ENCODE measurements at regions not wholly inside any gene's neighbourhood (a gene's known extent, or its start where the extent isn't known, plus 50 kb on each side); places are given as distances from the start of the nearest gene placed in this dataset.

GRCh38 chr16:73756289-73757178, 540.1 kb upstream of the PSMD7 start:
- no peak for DNase-seq (ENCODE audit: extremely low spot score)
- no peak for TF ChIP-seq FOXM1 (IDR thresholded peaks at IDR 0.05; ENCODE audit: borderline replicate concordance)
- TF ChIP-seq LEF1 (IDR thresholded peaks at IDR 0.05; ENCODE audit: borderline replicate concordance) = no peak
- TF ChIP-seq HDGF (IDR thresholded peaks at IDR 0.05; ENCODE audit: borderline replicate concordance) = no peak
- TF ChIP-seq SUZ12 (IDR thresholded peaks at IDR 0.05) = no peak
- TF ChIP-seq SP1 (IDR thresholded peaks at IDR 0.05) = no peak
- TF ChIP-seq FOXA1 (IDR thresholded peaks at IDR 0.05) = no peak
- TF ChIP-seq L3MBTL2 (conservative IDR thresholded peaks at IDR 0.05) = no peak
- no peak for TF ChIP-seq ELF4 (IDR thresholded peaks at IDR 0.05)
- no peak for TF ChIP-seq PKNOX1 (IDR thresholded peaks at IDR 0.05)
- no peak for TF ChIP-seq TARDBP (IDR thresholded peaks at IDR 0.05)
- no peak for TF ChIP-seq NFRKB (IDR thresholded peaks at IDR 0.05)
- no peak for TF ChIP-seq BHLHE40 (IDR thresholded peaks at IDR 0.05; ENCODE audit: borderline replicate concordance)
- TF ChIP-seq CTBP1 (IDR thresholded peaks at IDR 0.05; ENCODE audit: borderline replicate concordance) = no peak
- no peak for TF ChIP-seq ZNF384 (IDR thresholded peaks at IDR 0.05)
- no peak for TF ChIP-seq FOXK2 (IDR thresholded peaks at IDR 0.05)
- TF ChIP-seq ARNT (IDR thresholded peaks at IDR 0.05) = no peak
- CTCF ChIA-PET = no interaction called here
- POLR2A ChIA-PET = no interaction called here

GRCh38 chr16:73753931-73754330, 542.7 kb upstream of the PSMD7 start:
- CTCF ChIA-PET = no interaction called here

GRCh38 chr16:73750639-73751038, 546.0 kb upstream of the PSMD7 start:
- CTCF ChIA-PET = no interaction called here
- POLR2A ChIA-PET = no interaction called here
- no peak for TF ChIP-seq ZNF384 (IDR thresholded peaks at IDR 0.05)
- no peak for TF ChIP-seq PKNOX1 (IDR thresholded peaks at IDR 0.05)
- no peak for TF ChIP-seq SP1 (IDR thresholded peaks at IDR 0.05)
- no peak for TF ChIP-seq ARNT (IDR thresholded peaks at IDR 0.05)
- DNase-seq (ENCODE audit: extremely low spot score) = peak; percentile 23

More at GRCh38 chr16:73753931-73754330, 542.7 kb upstream of the PSMD7 start:
- no peak for TF ChIP-seq HDGF (IDR thresholded peaks at IDR 0.05; ENCODE audit: borderline replicate concordance)
- TF ChIP-seq L3MBTL2 (conservative IDR thresholded peaks at IDR 0.05) = no peak
- no peak for TF ChIP-seq ARNT (IDR thresholded peaks at IDR 0.05)
- TF ChIP-seq TARDBP (IDR thresholded peaks at IDR 0.05) = no peak
- no peak for TF ChIP-seq FOXK2 (IDR thresholded peaks at IDR 0.05)
- no peak for TF ChIP-seq FOXA1 (IDR thresholded peaks at IDR 0.05)
- TF ChIP-seq CTBP1 (IDR thresholded peaks at IDR 0.05; ENCODE audit: borderline replicate concordance) = no peak
- TF ChIP-seq SUZ12 (IDR thresholded peaks at IDR 0.05) = no peak
- TF ChIP-seq ZNF384 (IDR thresholded peaks at IDR 0.05) = no peak
- no peak for TF ChIP-seq PKNOX1 (IDR thresholded peaks at IDR 0.05)
- no peak for TF ChIP-seq NFRKB (IDR thresholded peaks at IDR 0.05)
- TF ChIP-seq BHLHE40 (IDR thresholded peaks at IDR 0.05; ENCODE audit: borderline replicate concordance) = no peak
- no peak for TF ChIP-seq LEF1 (IDR thresholded peaks at IDR 0.05; ENCODE audit: borderline replicate concordance)
- TF ChIP-seq FOXM1 (IDR thresholded peaks at IDR 0.05; ENCODE audit: borderline replicate concordance) = no peak
- TF ChIP-seq ELF4 (IDR thresholded peaks at IDR 0.05) = no peak
- no peak for TF ChIP-seq SP1 (IDR thresholded peaks at IDR 0.05)
- no peak for DNase-seq (ENCODE audit: extremely low spot score)
- POLR2A ChIA-PET = no interaction called here

GRCh38 chr16:73747328-73747727, 549.3 kb upstream of the PSMD7 start:
- ChIA-PET CTCF (no interaction called here), POLR2A (no interaction called here)
- no peak for DNase-seq (ENCODE audit: extremely low spot score)
- TF ChIP-seq HDGF (IDR thresholded peaks at IDR 0.05; ENCODE audit: borderline replicate concordance) = no peak
- TF ChIP-seq ZNF384 (IDR thresholded peaks at IDR 0.05) = no peak
- TF ChIP-seq SP1 (IDR thresholded peaks at IDR 0.05) = no peak
- TF ChIP-seq SUZ12 (IDR thresholded peaks at IDR 0.05) = no peak
- no peak for TF ChIP-seq CTBP1 (IDR thresholded peaks at IDR 0.05; ENCODE audit: borderline replicate concordance)
- no peak for TF ChIP-seq PKNOX1 (IDR thresholded peaks at IDR 0.05)
- no peak for TF ChIP-seq FOXA1 (IDR thresholded peaks at IDR 0.05)
- TF ChIP-seq FOXK2 (IDR thresholded peaks at IDR 0.05) = no peak

GRCh38 chr16:73746554-73746953, 550.1 kb upstream of the PSMD7 start:
- no peak for TF ChIP-seq FOXA1 (IDR thresholded peaks at IDR 0.05)
- TF ChIP-seq FOXM1 (IDR thresholded peaks at IDR 0.05; ENCODE audit: borderline replicate concordance) = no peak
- TF ChIP-seq NFRKB (IDR thresholded peaks at IDR 0.05) = no peak
- no peak for TF ChIP-seq CTBP1 (IDR thresholded peaks at IDR 0.05; ENCODE audit: borderline replicate concordance)
- TF ChIP-seq FOXK2 (IDR thresholded peaks at IDR 0.05) = no peak
- no peak for TF ChIP-seq ARNT (IDR thresholded peaks at IDR 0.05)
- no peak for TF ChIP-seq ZNF384 (IDR thresholded peaks at IDR 0.05)
- TF ChIP-seq SP1 (IDR thresholded peaks at IDR 0.05) = no peak
- TF ChIP-seq BHLHE40 (IDR thresholded peaks at IDR 0.05; ENCODE audit: borderline replicate concordance) = no peak
- TF ChIP-seq SUZ12 (IDR thresholded peaks at IDR 0.05) = no peak
- no peak for TF ChIP-seq LEF1 (IDR thresholded peaks at IDR 0.05; ENCODE audit: borderline replicate concordance)
- TF ChIP-seq ELF4 (IDR thresholded peaks at IDR 0.05) = no peak
- TF ChIP-seq TARDBP (IDR thresholded peaks at IDR 0.05) = no peak
- no peak for TF ChIP-seq PKNOX1 (IDR thresholded peaks at IDR 0.05)
- no peak for TF ChIP-seq HDGF (IDR thresholded peaks at IDR 0.05; ENCODE audit: borderline replicate concordance)
- DNase-seq (ENCODE audit: extremely low spot score) = no peak
- CTCF ChIA-PET = no interaction called here
- POLR2A ChIA-PET = no interaction called here

Measured in HEK293T (cell line).